Stimulated activated CD4-positive, alpha-beta T cell treated with anti-CD3 and anti-CD28 coated beads, Interleukin-12 subunit alpha, Interleukin-12 subunit beta, amount 100 ng/mL, for 48 hours (primary cell): ENCODE measurements at regions not wholly inside any gene's neighbourhood (a gene's known extent, or its start where the extent isn't known, plus 50 kb on each side); places are given as distances from the start of the nearest gene placed in this dataset.
"Not testable (repeated sequence)": the region's sequence is repeated elsewhere in the genome, so short reads cannot be mapped to it uniquely, and the experiment has no call there.

ENCODE experiments used
- DNase-seq, 3 donors: peaks; one replicate each; pipeline ENCODE4 v3.0.0-alpha.2; 2020; ENCODE audit warnings: low read depth in 2 of 3, low spot score in 1 of 3

- no peak for DNase-seq
Measured at GRCh38 chr1:5688081-5689077, 303.8 kb downstream of the NPHP4 start.

GRCh38 chr1:5686925-5687706, 305.1 kb downstream of the NPHP4 start:
- no peak for DNase-seq

GRCh38 chr1:5686195-5686594, 306.0 kb downstream of the NPHP4 start:
- DNase-seq, result no peak

GRCh38 chr1:5685446-5686040, 306.7 kb downstream of the NPHP4 start:
- no peak for DNase-seq

GRCh38 chr1:5684791-5685190, 307.4 kb downstream of the NPHP4 start:
- DNase-seq, result no peak

- no peak for DNase-seq
Measured at GRCh38 chr1:5683446-5683845, 308.8 kb downstream of the NPHP4 start.

GRCh38 chr1:5682626-5683225, 309.5 kb downstream of the NPHP4 start:
- no peak for DNase-seq

GRCh38 chr1:5681654-5682053, 310.6 kb downstream of the NPHP4 start:
- DNase-seq, result no peak

GRCh38 chr1:5680600-5680999, 311.6 kb downstream of the NPHP4 start:
- DNase-seq, result no peak

GRCh38 chr1:5678759-5679158, 313.5 kb downstream of the NPHP4 start:
- no peak for DNase-seq

GRCh38 chr1:5672355-5672754, 319.9 kb downstream of the NPHP4 start:
- DNase-seq, result not testable (repeated sequence)

GRCh38 chr1:5670590-5671350, 321.5 kb downstream of the NPHP4 start:
- no peak for DNase-seq

GRCh38 chr1:5667513-5668325, 324.5 kb downstream of the NPHP4 start:
- no peak for DNase-seq

- DNase-seq, result no peak
Measured at GRCh38 chr1:5664906-5665875, 327.0 kb downstream of the NPHP4 start.

GRCh38 chr1:5664081-5664768, 328.0 kb downstream of the NPHP4 start:
- DNase-seq, result no peak

- DNase-seq, result no peak
Measured at GRCh38 chr1:5662744-5663126, 329.5 kb downstream of the NPHP4 start.

GRCh38 chr1:5662086-5662743, 330.0 kb downstream of the NPHP4 start:
- DNase-seq, result no peak
